ENCODE measurements at regions not wholly inside any gene's neighbourhood (a gene's known extent, or its start where the extent isn't known, plus 50 kb on each side); places are given as distances from the start of the nearest gene placed in this dataset.
A peak's percentile ranks its signal among the peaks of the same experiment; 100 is the strongest.

DNA sequence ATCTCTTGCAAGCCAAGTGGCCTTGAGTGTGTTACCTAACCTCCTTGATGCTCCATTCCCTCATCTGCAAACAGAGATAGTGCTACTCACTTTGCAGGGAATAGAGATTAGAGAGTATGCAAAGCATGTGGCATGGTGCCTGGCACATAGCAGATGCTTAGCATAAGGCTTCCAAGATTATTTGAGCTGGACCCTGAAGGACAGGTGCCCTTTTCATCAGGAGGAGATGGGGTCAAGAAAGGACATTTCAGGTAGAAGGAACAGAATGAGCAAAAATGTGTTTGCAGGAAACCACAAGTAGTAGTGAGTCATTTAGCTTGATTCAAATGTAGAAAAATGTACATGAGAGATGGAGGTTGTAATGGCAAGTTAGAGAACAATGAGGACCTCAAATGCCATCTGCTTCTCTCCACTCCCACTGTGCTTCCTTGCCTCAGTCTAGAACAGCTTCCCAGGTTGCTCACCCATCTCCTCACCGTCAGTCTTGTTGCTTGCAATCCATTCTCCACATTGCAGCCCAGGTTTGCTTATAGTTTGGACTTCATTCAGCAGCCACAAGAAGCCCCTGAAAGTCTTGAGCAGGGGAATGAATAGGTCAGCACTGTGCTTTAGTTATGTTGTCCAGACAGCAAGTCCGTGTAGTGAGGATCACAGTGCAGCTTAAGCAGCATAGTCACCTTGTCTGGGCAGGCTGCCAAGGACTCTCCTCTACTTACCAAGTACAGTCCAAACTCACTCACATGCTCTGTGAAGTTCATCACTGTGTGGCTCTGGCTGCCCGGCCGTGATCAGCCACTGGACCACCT lies 536.3 kb upstream of the CCDC196 start:
- H3K27ac Mint-ChIP-seq = no peak overlapping the region
- H3K36me3 Mint-ChIP-seq = no peaks in the 10 kb centered on the region
- H3K4me1 Mint-ChIP-seq = peaks cover 10% of the 10 kb centered on the region
- TF ChIP-seq, protein P1, sequence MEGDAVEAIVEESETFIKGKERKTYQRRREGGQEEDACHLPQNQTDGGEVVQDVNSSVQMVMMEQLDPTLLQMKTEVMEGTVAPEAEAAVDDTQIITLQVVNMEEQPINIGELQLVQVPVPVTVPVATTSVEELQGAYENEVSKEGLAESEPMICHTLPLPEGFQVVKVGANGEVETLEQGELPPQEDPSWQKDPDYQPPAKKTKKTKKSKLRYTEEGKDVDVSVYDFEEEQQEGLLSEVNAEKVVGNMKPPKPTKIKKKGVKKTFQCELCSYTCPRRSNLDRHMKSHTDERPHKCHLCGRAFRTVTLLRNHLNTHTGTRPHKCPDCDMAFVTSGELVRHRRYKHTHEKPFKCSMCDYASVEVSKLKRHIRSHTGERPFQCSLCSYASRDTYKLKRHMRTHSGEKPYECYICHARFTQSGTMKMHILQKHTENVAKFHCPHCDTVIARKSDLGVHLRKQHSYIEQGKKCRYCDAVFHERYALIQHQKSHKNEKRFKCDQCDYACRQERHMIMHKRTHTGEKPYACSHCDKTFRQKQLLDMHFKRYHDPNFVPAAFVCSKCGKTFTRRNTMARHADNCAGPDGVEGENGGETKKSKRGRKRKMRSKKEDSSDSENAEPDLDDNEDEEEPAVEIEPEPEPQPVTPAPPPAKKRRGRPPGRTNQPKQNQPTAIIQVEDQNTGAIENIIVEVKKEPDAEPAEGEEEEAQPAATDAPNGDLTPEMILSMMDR (IDR thresholded peaks at IDR 0.05; ENCODE audit: unreplicated experiment) = no peak
- H3K4me3 Mint-ChIP-seq = no peak overlapping the region
- peaks cover 7% of the 10 kb centered on the region for H3K27me3 Mint-ChIP-seq (ENCODE audit: low read depth)
- no peaks in the 10 kb centered on the region for H3K9me3 Mint-ChIP-seq
- no peak for DNase-seq (ENCODE audit: low spot score in 2 of 2, unreplicated experiment in 2 of 2)

DNA sequence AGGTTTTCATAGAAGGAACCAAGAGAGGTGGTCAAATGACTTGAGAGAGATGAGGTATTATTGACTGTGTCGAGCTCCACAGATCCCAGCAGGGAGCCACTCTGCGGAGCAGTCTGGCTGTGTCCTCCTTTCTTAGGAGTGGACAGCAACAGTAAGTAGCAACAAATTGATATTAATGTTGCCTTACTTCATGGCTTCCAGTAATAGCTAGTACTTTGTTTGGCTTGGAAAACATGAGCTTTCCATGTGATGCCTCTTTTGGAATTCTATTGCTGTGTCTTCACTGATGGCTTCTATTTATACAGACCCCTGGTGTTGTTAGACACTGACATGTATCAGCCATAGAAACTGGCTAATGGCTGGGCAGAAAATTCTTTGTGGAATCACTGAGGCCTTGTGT lies 531.2 kb upstream of the CCDC196 start:
- Mint-ChIP-seq H3K36me3 (no peaks in the 10 kb centered on the region), H3K27ac (no peak overlapping the region), H3K4me3 (no peak overlapping the region), H3K27me3 (ENCODE audit: low read depth) (peaks cover 1% of the 10 kb centered on the region), H3K4me1 (peaks cover 5% of the 10 kb centered on the region), H3K9me3 (no peaks in the 10 kb centered on the region)
- DNase-seq (ENCODE audit: low spot score in 2 of 2, unreplicated experiment in 2 of 2) = no peak
- TF ChIP-seq, protein P1 (IDR thresholded peaks at IDR 0.05; ENCODE audit: unreplicated experiment) = no peak

DNA sequence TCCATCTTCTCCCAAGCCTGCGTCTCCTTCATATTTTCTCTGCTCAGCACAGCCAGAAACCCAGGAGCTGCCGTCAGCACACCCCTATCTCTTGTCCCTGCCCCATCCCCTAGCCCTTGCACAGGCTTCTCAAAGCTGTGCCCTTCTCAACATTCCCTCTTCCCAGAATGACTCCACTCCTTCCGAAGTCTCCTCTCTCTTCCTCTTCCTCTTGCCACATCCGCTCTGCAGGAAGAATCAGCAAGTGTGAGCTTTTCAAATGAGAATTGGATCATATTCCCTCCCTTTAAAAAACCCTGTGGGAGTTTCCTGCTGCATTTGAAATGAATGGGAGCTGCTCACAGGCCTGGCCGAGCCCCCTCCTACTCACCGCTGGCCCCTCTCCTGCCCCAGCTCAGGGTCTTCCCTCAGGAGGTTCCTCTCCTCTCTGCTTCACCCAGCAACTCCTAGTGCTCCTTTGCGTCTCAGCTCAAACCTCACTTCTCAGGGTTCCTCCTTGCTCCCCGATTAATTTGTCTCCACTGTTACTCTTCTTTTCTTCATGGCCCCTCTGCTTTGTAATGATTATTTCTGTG lies 528.5 kb upstream of the CCDC196 start:
- peaks cover 11% of the 10 kb centered on the region for H3K4me1 Mint-ChIP-seq
- DNase-seq (ENCODE audit: low spot score in 2 of 2, unreplicated experiment in 2 of 2) = no peak
- no peaks in the 10 kb centered on the region for H3K9me3 Mint-ChIP-seq
- TF ChIP-seq, protein P1 (IDR thresholded peaks at IDR 0.05; ENCODE audit: unreplicated experiment) = no peak
- no peak overlapping the region for H3K4me3 Mint-ChIP-seq
- peaks cover 3% of the 10 kb centered on the region for H3K27me3 Mint-ChIP-seq (ENCODE audit: low read depth)
- H3K27ac Mint-ChIP-seq = no peak overlapping the region
- H3K36me3 Mint-ChIP-seq = no peaks in the 10 kb centered on the region

DNA sequence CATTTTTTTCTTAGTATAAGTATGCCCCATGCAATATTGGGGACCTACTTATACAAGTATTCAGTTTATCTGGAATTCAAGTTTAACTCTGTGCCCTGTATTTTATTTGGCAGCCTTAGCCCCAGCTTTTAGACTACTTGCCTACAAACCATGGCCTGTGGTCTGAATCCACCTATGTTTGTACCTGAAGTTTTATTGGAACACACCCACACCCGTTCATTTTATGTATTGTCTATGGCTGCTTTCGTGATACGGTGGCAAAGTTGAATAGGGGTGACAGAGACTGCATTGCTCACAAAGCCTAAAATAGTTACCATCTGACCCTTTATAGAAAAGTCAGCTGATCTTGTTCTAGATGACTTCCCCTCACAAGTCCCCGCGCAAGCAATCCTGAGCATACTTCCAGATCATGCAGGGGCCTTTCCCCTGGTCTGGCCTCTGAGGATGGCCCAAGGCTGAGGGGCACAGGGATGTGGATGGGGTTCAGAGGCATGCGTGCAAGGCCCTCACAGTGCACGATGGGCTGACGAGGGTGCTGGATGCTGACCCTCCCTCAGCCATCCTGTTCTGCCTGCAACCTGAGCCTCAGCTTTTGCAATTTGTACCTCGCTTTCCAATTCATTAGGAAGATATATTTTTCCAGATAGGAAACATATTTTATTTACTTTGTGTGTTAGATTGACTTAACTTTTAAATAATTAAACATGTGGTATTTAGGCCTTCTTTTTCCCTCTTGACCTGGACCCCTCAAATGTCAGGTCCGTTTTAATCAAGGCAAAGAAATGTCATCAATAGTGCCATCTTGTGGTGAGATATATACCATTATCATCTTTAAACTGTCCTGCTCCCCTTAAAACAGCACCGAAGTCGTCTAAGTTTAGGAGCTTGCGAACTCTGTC lies 527.3 kb upstream of the CCDC196 start:
- no peak for DNase-seq (ENCODE audit: low spot score in 2 of 2, unreplicated experiment in 2 of 2)
- Mint-ChIP-seq H3K27ac (no peak overlapping the region), H3K27me3 (ENCODE audit: low read depth) (peaks cover 3% of the 10 kb centered on the region), H3K4me3 (no peak overlapping the region), H3K9me3 (no peaks in the 10 kb centered on the region), H3K4me1 (peaks cover 20% of the 10 kb centered on the region), H3K36me3 (no peaks in the 10 kb centered on the region)
- TF ChIP-seq, protein P1 (IDR thresholded peaks at IDR 0.05; ENCODE audit: unreplicated experiment) = peak; percentile 53

DNA sequence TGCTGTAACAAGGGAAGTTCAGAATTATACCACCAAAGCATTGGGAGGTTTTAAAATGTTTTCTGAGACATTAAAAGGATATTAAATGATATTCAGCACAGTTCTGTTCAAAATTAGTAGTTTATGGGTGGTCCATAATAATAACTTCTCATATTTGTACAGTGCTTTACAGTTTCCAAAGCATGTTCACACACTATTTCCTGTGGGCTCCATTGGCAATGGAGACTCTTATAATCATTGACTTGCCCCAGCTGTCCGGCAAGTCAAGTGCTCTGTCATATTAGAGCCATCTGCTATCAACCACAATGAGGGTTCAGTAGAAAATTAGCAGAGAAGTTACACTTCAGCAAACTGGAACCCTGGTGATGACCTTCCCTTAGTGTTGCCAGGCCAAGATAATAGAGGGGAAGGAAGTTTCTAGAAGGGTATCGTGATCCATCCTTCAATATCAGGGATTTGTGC lies 526.6 kb upstream of the CCDC196 start:
- Mint-ChIP-seq H3K36me3 (no peaks in the 10 kb centered on the region), H3K4me3 (no peak overlapping the region), H3K27me3 (ENCODE audit: low read depth) (peaks cover 3% of the 10 kb centered on the region), H3K9me3 (no peaks in the 10 kb centered on the region), H3K4me1 (peaks cover 20% of the 10 kb centered on the region), H3K27ac (no peak overlapping the region)
- no peak for DNase-seq (ENCODE audit: low spot score in 2 of 2, unreplicated experiment in 2 of 2)
- TF ChIP-seq, protein P1 (IDR thresholded peaks at IDR 0.05; ENCODE audit: unreplicated experiment) = no peak
